Peyer's patch (tissue), 4 donors: ENCODE measurements at regions not wholly inside any gene's neighbourhood (a gene's known extent, or its start where the extent isn't known, plus 50 kb on each side); places are given as distances from the start of the nearest gene placed in this dataset.

Experiments used
- DNase-seq, 3 donors: peaks; one replicate each; pipeline ENCODE4 v3.0.0-alpha.2; 2017 to 2019
- H3K27ac ChIP-seq, 4 donors: fragments of 200-600 bp; sonication (generic); one replicate each; pipeline ENCODE4 v1.5.1; 2016 to 2019
- H3K27me3 ChIP-seq, 2 donors: fragments of 200-600 bp; sonication (generic); one replicate each; pipeline ENCODE4 v1.5.1; 2019
- H3K36me3 ChIP-seq, 3 donors: fragments of 200-600 bp; sonication (generic); one replicate each; pipeline ENCODE4 v1.5.1; 2016 to 2019
- H3K4me1 ChIP-seq, 4 donors: fragments of 200-600 bp; sonication (generic); one replicate each; pipeline ENCODE4 v1.5.1; 2016 to 2019
- H3K4me3 ChIP-seq, 4 donors: fragments of 200-600 bp; sonication (generic); 1 replicate in 3 of 4; 2 replicates in 1 of 4; pipeline ENCODE4 v1.5.1; 2016 to 2019; ENCODE audit warnings: mild to moderate bottlenecking in 1 of 4
- H3K9me3 ChIP-seq, 4 donors: fragments of 200-600 bp; sonication (generic); one replicate each; pipeline ENCODE4 v1.5.1; 2016 to 2019; ENCODE audit warnings: mild to moderate bottlenecking in 1 of 4
- CTCF ChIP-seq, 6 experiments: fragments of 450-650 bp in 4 of 6; fragments of 200-600 bp in 2 of 6; sonication (generic) in 1 of 6; IDR thresholded peaks; one replicate each; pipeline ENCODE4 v1.5.1; 2017 to 2019; ENCODE audit warnings: antibody characterized with exemption in 6 of 6, mild to moderate bottlenecking in 3 of 6, moderate library complexity in 1 of 6
- POLR2A ChIP-seq, 2 donors: fragments of 450-650 bp; IDR thresholded peaks; one replicate each; pipeline ENCODE4 v1.5.1; 2017; ENCODE audit warnings: antibody characterized with exemption in 2 of 2, mild to moderate bottlenecking in 2 of 2, moderate library complexity in 2 of 2

DNA sequence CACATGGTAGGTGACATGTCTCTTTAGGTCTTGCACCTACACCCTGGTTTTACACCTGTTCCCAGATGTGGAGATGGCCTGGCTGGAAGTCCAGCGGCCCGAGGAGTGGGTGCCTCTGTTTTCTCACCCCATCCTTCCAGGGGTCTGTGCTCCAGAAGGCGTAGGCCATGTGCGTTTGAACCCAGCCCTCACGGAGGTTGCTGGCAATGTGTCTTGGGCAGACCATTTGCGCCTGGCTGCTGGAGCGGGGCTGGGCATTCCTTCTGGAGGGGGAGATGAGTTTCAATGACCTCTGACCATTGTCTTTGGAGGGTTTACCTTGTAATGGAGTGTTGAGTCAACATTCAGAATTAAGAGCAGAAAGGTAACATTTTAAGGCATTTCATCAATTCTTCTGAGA, 54.8 kb upstream of the ZNF536 start:
- no peak overlapping the region for H3K27ac ChIP-seq
- TF ChIP-seq POLR2A (IDR thresholded peaks at IDR 0.05) = no peak
- no peak for TF ChIP-seq CTCF (IDR thresholded peaks at IDR 0.05)
- DNase-seq = peak in 1 of 3 donors; percentile 22
- no peaks in the 10 kb centered on the region for H3K4me1 ChIP-seq
- H3K27me3 ChIP-seq = no peaks in the 10 kb centered on the region
- no peak overlapping the region for H3K4me3 ChIP-seq
- no peaks in the 10 kb centered on the region for H3K9me3 ChIP-seq
- no peaks in the 10 kb centered on the region for H3K36me3 ChIP-seq

DNA sequence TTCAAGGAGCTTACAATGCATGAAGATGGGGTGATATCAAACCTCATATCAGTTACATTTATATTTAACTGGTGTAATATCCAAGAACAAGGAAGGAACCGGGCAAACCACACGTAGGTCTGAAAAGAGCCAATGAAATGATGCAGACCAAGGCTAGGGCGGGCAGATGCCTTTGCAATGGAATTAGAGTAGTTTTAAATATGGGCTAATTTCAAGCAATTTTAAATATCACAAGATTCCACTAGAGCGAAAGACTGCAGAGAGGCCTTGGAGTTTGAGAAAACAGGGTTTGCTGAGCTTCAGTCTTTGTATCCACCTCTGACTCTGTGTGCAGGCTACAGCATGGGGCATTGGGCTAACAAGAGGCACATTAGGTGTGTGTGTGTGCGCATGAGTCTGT, 53.9 kb upstream of the ZNF536 start:
- no peaks in the 10 kb centered on the region for H3K27me3 ChIP-seq
- no peak overlapping the region for H3K4me3 ChIP-seq
- no peak for DNase-seq
- H3K36me3 ChIP-seq = no peaks in the 10 kb centered on the region
- no peaks in the 10 kb centered on the region for H3K4me1 ChIP-seq
- TF ChIP-seq POLR2A (IDR thresholded peaks at IDR 0.05) = no peak
- no peak for TF ChIP-seq CTCF (IDR thresholded peaks at IDR 0.05)
- no peaks in the 10 kb centered on the region for H3K9me3 ChIP-seq
- H3K27ac ChIP-seq = no peak overlapping the region

DNA sequence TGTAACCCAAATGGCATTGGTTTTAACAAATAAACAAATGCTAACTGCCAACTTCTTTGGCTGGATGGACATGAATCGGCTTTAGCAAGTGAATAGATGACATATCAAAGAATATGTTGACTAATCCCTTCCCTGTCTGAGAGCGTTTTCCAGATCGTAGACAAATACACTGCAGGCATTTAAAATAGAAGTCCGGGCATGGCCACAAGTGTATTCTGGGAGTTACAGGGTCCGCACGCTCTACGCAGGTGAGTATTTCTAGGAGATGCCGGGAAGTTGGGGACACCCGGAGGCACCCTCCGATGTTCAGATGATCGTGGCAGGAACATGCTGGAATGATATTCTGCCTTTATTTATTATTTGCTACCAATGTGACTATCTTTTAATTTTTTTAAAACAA, 53.2 kb upstream of the ZNF536 start:
- H3K36me3 ChIP-seq = no peaks in the 10 kb centered on the region
- H3K27me3 ChIP-seq = no peaks in the 10 kb centered on the region
- no peak overlapping the region for H3K27ac ChIP-seq
- no peaks in the 10 kb centered on the region for H3K4me1 ChIP-seq
- no peaks in the 10 kb centered on the region for H3K9me3 ChIP-seq
- TF ChIP-seq CTCF (IDR thresholded peaks at IDR 0.05) = no peak
- TF ChIP-seq POLR2A (IDR thresholded peaks at IDR 0.05) = no peak
- no peak overlapping the region for H3K4me3 ChIP-seq
- no peak for DNase-seq

- Histone ChIP-seq H3K27me3 (no peaks in the 10 kb centered on the region), H3K36me3 (no peaks in the 10 kb centered on the region), H3K4me3 (no peak overlapping the region), H3K4me1 (no peaks in the 10 kb centered on the region), H3K27ac (no peak overlapping the region), H3K9me3 (no peaks in the 10 kb centered on the region)
- DNase-seq = no peak
- no peak for TF ChIP-seq POLR2A (IDR thresholded peaks at IDR 0.05)
- TF ChIP-seq CTCF (IDR thresholded peaks at IDR 0.05) = no peak
These were observed 52.8 kb upstream of the ZNF536 start for GRCh38 chr19:30319411-30319810.

DNA sequence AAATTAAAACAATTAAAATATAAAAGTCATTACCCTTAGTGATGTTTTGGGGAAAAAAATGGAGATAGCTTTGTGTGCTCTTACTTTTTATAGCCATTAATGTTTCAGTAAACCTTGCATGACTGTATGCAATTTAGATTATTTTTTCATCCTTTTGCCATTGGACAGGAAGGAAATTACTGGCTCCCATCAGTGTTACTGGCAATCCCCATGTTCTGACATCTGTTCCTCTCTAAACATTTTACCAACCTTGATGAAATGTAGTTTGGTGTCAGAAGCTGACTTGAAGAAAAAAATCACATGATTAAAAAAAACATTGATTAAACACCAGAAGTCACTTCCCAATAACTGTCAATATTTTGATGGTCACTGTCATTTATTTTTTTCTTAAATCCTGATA, 52.3 kb upstream of the ZNF536 start:
- H3K4me1 ChIP-seq = no peaks in the 10 kb centered on the region
- no peak for DNase-seq
- no peak for TF ChIP-seq POLR2A (IDR thresholded peaks at IDR 0.05)
- no peak for TF ChIP-seq CTCF (IDR thresholded peaks at IDR 0.05)
- no peaks in the 10 kb centered on the region for H3K36me3 ChIP-seq
- no peaks in the 10 kb centered on the region for H3K9me3 ChIP-seq
- no peak overlapping the region for H3K4me3 ChIP-seq
- no peak overlapping the region for H3K27ac ChIP-seq
- H3K27me3 ChIP-seq = no peaks in the 10 kb centered on the region

DNA sequence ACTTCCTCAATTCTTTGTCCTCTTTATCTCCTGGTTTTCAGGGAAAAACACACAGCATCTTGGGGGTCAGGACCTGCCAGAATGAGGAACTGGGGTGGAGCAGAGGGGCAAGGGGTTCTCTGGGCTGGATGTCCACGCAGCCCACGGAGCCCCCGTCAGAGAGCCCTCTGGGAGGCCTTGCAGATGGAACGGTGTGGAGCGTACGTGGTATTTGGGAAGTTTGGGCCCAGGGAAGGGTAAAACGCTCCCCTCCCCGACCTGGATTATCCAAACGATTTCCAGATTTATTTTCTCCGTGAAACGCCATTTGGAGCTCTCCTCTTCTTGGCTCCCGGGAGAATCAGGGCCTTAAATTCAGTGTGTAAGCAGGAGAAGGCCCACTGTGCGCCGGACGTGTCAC, 51.7 kb upstream of the ZNF536 start:
- DNase-seq = peak in 1 of 3 donors; percentile 5

More for the DNA sequence above, 51.7 kb upstream of the ZNF536 start:
- H3K4me1 ChIP-seq = no peaks in the 10 kb centered on the region
- H3K27ac ChIP-seq = no peak overlapping the region
- H3K4me3 ChIP-seq = no peak overlapping the region
- TF ChIP-seq POLR2A (IDR thresholded peaks at IDR 0.05) = no peak
- no peaks in the 10 kb centered on the region for H3K9me3 ChIP-seq
- no peaks in the 10 kb centered on the region for H3K27me3 ChIP-seq
- no peaks in the 10 kb centered on the region for H3K36me3 ChIP-seq
